ENCODE measurements at regions not wholly inside any gene's neighbourhood (a gene's known extent, or its start where the extent isn't known, plus 50 kb on each side); places are given as distances from the start of the nearest gene placed in this dataset.

DNA sequence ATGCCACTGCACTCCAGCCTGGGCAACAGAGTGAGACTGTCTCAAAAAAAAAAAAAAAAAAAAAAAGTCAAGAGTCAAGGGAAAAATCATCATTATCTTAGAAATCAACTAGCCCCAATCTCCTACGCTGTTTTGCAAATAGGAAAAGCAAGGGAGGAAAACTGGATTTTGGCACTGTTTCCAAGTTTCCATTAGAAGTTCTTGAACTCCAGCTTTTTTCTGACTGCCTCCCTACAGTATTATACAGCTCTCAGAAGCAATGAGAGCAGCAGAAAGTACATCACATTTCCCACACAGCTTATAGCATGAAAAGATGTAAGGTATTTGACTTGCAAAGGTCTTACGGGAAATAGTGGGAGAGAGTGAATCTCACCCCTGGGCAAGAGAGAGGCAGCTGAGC lies 127.8 kb downstream of the OSR1 start:
- Histone ChIP-seq H3K4me2 (ENCODE audit: low read length) (no peak overlapping the region), H4K20me1 (ENCODE audit: low read length) (no peaks in the 10 kb centered on the region), H3K4me1 (ENCODE audit: insufficient read depth, low read length) (peaks cover 3% of the 10 kb centered on the region; the same call in 1 of the 2 replicates), H3K27ac (ENCODE audit: low read length) (no peak overlapping the region), H3K36me3 (ENCODE audit: low read depth, low read length) (no peaks in the 10 kb centered on the region), H3K9ac (ENCODE audit: low read length) (no peak overlapping the region), H3K9me2 (replicated peaks; ENCODE audit: low read length) (no peaks in the 10 kb centered on the region), H3K79me2 (ENCODE audit: low read length) (no peaks in the 10 kb centered on the region), H3K27me3 (ENCODE audit: low read length) (no peaks in the 10 kb centered on the region), H2AFZ (ENCODE audit: low read length) (no peak overlapping the region), H3K4me3 (ENCODE audit: low read length) (no peak overlapping the region), H3F3A (ENCODE audit: low read length, unreplicated experiment) (no peaks in the 10 kb centered on the region), H3K9me3 (ENCODE audit: low read length) (no peaks in the 10 kb centered on the region)
- no TSS peak for BruUV-seq (replicated peaks)
- intact Hi-C loops (cut with micrococcal nuclease), result no loop called here
- ChIA-PET POLR2A (ENCODE audit: unreplicated experiment) (no interaction called here), CTCF (no interaction called here)
- ATAC-seq (no peak), DNase-seq (no peak)
- TF ChIP-seq EZH2 (IDR thresholded peaks at IDR 0.05; ENCODE audit: low read length, unreplicated experiment) (no peak), EZH2phosphoT487 (IDR thresholded peaks at IDR 0.05; ENCODE audit: borderline replicate concordance, low read length) (no peak)
- TF ChIP-seq, protein P1, sequence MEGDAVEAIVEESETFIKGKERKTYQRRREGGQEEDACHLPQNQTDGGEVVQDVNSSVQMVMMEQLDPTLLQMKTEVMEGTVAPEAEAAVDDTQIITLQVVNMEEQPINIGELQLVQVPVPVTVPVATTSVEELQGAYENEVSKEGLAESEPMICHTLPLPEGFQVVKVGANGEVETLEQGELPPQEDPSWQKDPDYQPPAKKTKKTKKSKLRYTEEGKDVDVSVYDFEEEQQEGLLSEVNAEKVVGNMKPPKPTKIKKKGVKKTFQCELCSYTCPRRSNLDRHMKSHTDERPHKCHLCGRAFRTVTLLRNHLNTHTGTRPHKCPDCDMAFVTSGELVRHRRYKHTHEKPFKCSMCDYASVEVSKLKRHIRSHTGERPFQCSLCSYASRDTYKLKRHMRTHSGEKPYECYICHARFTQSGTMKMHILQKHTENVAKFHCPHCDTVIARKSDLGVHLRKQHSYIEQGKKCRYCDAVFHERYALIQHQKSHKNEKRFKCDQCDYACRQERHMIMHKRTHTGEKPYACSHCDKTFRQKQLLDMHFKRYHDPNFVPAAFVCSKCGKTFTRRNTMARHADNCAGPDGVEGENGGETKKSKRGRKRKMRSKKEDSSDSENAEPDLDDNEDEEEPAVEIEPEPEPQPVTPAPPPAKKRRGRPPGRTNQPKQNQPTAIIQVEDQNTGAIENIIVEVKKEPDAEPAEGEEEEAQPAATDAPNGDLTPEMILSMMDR (conservative IDR thresholded peaks at IDR 0.05; ENCODE audit: low read depth, low read length), result no peak

DNA sequence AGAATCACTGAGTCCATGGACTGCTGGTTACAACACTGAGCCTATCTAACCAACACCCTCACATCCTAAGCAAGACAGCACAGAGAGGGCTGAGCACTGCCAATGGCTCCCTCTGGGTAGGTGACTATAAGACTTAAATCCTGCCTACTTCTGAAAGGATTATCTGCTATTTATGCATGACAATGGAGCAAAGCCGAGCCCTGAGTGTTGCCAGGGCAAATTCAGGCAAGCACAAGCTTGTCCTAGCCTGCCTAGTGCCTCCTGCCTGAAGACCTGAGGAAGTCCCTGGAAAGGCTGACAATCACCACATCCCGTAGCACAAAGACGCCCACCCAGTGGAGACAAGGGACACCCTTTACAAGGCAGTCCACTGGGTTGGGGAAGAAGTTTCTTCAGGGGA lies 129.7 kb downstream of the OSR1 start:
- H3F3A ChIP-seq (ENCODE audit: low read length, unreplicated experiment), result no peaks in the 10 kb centered on the region

DNA sequence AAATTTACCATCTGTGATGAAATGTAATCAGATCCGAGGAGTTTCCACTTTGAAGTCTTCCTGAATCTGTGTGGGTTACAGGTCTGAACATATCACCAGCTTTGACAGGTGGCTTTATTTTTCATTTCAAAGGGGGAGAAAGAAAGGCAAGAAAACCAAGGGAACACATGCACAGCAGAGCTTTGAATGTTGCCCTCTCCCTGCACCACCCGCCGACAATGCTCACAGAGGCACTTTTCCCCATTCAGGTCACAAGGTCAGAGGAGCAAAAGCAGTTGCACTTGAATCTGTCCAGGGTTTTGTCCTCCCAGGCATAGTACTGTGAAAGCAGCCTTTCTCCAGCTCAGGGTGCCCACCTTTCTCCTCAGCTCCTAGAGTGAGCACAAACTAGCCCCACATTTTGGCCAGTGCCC lies 130.2 kb downstream of the OSR1 start:
- TF ChIP-seq EZH2 (IDR thresholded peaks at IDR 0.05; ENCODE audit: low read length, unreplicated experiment) (no peak), EZH2phosphoT487 (IDR thresholded peaks at IDR 0.05; ENCODE audit: borderline replicate concordance, low read length) (no peak)
- TF ChIP-seq, protein P1 (conservative IDR thresholded peaks at IDR 0.05; ENCODE audit: low read depth, low read length), result no peak
- Histone ChIP-seq H3K27me3 (ENCODE audit: low read length) (no peaks in the 10 kb centered on the region), H3K4me2 (ENCODE audit: low read length) (no peak overlapping the region), H3K27ac (ENCODE audit: low read length) (no peak overlapping the region), H3K9ac (ENCODE audit: low read length) (no peak overlapping the region), H3K4me3 (ENCODE audit: low read length) (no peak overlapping the region), H4K20me1 (ENCODE audit: low read length) (no peaks in the 10 kb centered on the region), H3F3A (ENCODE audit: low read length, unreplicated experiment) (no peaks in the 10 kb centered on the region), H3K79me2 (ENCODE audit: low read length) (no peaks in the 10 kb centered on the region), H3K36me3 (ENCODE audit: low read depth, low read length) (no peaks in the 10 kb centered on the region), H3K9me2 (replicated peaks; ENCODE audit: low read length) (no peaks in the 10 kb centered on the region), H3K9me3 (ENCODE audit: low read length) (no peaks in the 10 kb centered on the region), H2AFZ (ENCODE audit: low read length) (no peak overlapping the region), H3K4me1 (ENCODE audit: insufficient read depth, low read length) (peaks cover 8% of the 10 kb centered on the region; the same call in 1 of the 2 replicates)
- POLR2A ChIA-PET (ENCODE audit: unreplicated experiment), result no interaction called here
- intact Hi-C loops (cut with micrococcal nuclease), result no loop called here
- no TSS peak for BruUV-seq (replicated peaks)
- DNase-seq, result no peak
- ATAC-seq, result no peak
- CTCF ChIA-PET, result no interaction called here

More for the DNA sequence above, 129.7 kb downstream of the OSR1 start:
- no peaks in the 10 kb centered on the region for H3K79me2 ChIP-seq (ENCODE audit: low read length)
- TF ChIP-seq EZH2phosphoT487 (IDR thresholded peaks at IDR 0.05; ENCODE audit: borderline replicate concordance, low read length), result no peak
- TF ChIP-seq EZH2 (IDR thresholded peaks at IDR 0.05; ENCODE audit: low read length, unreplicated experiment), result no peak
- TF ChIP-seq, protein P1 (conservative IDR thresholded peaks at IDR 0.05; ENCODE audit: low read depth, low read length), result no peak
- POLR2A ChIA-PET (ENCODE audit: unreplicated experiment), result no interaction called here
- no peak for DNase-seq
- H3K4me1 ChIP-seq (ENCODE audit: insufficient read depth, low read length), result peaks cover 8% of the 10 kb centered on the region; the same call in 1 of the 2 replicates
- no TSS peak for BruUV-seq (replicated peaks)
- H3K9me2 ChIP-seq (replicated peaks; ENCODE audit: low read length), result no peaks in the 10 kb centered on the region
- H3K27me3 ChIP-seq (ENCODE audit: low read length), result no peaks in the 10 kb centered on the region
- intact Hi-C loops (cut with micrococcal nuclease), result no loop called here
- CTCF ChIA-PET, result no interaction called here
- no peaks in the 10 kb centered on the region for H3K36me3 ChIP-seq (ENCODE audit: low read depth, low read length)
- H3K4me3 ChIP-seq (ENCODE audit: low read length), result no peak overlapping the region
- H3K9me3 ChIP-seq (ENCODE audit: low read length), result no peaks in the 10 kb centered on the region
- no peaks in the 10 kb centered on the region for H4K20me1 ChIP-seq (ENCODE audit: low read length)
- H2AFZ ChIP-seq (ENCODE audit: low read length), result no peak overlapping the region
- no peak for ATAC-seq
- H3K9ac ChIP-seq (ENCODE audit: low read length), result no peak overlapping the region
- H3K27ac ChIP-seq (ENCODE audit: low read length), result no peak overlapping the region
- H3K4me2 ChIP-seq (ENCODE audit: low read length), result no peak overlapping the region
